Lung microvascular endothelial cell (primary cell): ENCODE measurements at regions not wholly inside any gene's neighbourhood (a gene's known extent, or its start where the extent isn't known, plus 50 kb on each side); places are given as distances from the start of the nearest gene placed in this dataset.

Source experiments
- DNase-seq, 2 donors: peaks; one replicate each; pipeline versions ENCODE4 v3.0.0 to v3.0.0-alpha.2; 2010; ENCODE audit warnings: low read depth in 2 of 2

DNA sequence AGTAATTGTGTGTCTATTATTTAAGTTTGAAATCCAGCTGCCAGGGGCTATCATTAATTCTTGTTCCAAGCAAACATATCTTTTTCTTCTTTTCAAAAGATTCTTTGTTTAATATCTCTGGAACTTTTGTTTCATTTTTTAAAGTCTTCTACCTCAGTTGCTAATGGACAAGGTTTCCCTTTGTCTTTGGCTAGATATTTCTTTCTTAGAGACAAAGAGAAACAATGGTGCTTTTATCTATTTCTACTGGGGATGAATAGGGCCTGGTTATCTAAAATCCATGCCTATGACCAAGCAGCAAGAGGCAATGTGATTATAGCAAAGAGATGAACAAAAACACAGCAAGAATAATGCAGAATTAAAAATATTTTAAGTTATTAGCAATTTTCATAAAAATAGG, 661.3 kb upstream of the KLF12 start:
- DNase-seq = no peak

DNA sequence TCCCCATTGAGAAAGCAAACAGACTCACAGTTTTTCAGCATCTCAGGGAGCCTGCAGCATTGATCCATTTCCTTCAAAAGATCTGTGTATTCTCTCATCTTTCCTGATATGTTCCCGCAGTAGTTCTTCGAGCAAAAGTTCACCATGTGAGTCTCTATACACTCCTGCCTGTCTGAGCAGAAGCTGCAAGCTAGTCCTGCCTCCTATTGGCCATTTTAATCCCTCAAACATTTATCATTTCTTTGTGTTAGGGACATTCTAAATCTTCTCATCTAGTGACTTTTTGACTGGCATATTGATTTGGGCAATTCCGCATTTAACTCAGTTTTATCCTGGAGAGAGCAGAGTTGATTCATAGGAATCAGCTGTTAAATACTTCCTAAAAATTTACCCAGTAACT, 660.4 kb upstream of the KLF12 start:
- DNase-seq = no peak

DNA sequence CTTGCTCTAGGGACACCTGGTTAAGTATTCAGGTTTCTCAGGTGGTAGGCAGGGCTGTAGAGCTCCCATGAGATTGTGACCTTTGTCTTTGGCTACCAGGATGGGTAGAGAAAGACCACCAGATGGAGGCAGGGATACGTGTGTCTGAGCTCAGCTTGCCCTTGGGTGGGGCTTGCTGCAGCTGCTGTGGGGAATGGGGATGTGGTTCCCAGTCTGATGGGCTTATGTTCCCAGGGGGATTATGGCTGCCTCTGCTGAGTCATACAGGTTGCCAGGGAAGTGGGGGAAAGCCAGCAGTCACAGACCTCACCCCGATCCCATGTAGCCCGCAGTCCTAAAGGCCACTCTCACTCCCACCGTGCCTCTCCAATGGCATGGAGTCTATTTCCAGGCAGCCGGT, 659.9 kb upstream of the KLF12 start:
- no peak for DNase-seq

DNA sequence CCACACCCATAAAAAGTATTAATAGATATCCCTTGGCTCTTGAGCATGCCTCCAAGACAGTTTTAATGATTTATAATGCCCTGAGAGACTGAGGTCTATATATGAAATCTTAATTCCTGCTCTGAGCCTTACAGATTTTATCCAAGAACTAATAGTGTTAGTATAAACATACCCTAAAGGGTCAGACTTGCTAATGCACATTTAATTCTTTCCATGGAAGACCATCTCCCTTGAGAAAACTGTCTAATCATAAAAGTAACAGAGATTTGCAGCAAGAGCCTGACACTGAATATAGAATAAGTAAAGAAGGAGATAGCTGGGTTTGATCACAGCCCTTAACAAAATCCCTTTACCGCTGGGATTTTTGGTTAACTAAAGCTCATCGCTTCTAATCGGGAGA, 650.8 kb upstream of the KLF12 start:
- DNase-seq = no peak

DNA sequence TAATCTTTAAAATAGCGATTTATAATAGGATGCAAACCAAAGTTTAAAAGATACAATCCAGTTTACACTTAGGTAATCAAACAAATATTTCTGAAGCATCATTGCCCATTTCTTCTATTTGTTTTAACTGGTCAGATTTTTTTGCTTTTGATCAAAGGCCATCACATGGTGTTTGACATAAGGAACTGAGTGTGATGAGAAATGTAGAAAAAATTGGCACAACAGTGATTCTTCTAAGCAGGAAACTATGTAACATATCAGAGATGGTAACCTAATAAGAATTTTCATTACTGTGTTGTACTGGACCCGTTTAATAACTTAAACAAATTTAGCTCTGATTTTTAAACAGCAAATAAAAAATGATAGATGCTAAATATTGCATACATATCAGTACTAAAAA, 644.7 kb upstream of the KLF12 start:
- no peak for DNase-seq

DNA sequence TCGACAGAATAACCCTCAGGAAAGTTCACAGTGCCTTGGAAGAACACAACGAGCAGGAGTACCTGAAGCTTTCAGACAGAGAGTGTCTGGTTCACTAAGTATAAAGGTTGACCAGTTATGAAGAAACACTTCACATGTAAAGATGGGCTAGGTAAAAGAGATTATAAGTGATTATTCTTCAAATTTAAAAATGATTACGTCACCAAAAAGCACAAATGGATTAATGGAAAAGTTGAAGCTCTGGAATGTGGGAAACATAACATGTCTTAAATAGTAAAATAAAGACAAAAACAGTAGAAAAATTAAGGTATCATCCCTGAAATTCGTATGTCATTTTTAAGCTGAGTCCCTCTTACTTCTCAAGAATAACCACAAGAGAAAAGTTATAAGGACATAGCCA, 643.9 kb upstream of the KLF12 start:
- DNase-seq = no peak

DNA sequence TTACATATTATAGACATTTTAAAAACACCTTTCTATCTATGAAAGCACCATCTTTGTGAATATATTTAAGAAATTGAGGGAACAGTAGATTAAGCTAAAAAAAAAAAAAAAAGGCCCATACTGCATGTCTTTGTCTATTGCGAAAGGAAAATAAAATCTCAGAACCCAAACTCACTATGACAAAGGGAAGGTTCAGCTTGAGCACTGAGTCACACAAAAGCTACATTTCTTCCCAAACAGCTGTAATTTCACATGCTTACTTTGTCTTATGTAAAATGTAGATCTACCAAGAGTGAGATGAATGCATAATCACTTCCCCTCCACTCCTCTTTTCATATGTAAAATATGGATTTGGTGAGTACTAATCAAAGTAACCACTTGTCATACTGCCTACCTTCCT, 640.1 kb upstream of the KLF12 start:
- no peak for DNase-seq

DNA sequence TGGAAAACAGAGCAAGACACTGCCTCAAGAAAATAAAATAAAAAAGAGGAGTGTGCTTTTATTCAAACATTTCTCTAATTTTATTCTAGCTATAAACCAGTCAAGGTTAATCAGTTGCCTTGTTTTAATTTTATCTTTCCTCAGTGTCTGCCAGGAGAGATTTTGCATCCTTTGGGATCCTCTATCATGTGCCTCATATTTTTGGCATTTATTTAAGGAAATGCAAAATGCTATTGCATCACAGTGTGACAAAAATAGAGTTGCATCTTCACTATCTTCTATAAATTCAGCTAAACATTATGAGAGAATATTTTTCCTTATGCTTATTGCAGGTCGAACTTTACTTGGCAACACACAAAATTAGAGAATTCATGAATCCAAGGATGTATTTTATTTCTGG, 639.0 kb upstream of the KLF12 start:
- no peak for DNase-seq

DNA sequence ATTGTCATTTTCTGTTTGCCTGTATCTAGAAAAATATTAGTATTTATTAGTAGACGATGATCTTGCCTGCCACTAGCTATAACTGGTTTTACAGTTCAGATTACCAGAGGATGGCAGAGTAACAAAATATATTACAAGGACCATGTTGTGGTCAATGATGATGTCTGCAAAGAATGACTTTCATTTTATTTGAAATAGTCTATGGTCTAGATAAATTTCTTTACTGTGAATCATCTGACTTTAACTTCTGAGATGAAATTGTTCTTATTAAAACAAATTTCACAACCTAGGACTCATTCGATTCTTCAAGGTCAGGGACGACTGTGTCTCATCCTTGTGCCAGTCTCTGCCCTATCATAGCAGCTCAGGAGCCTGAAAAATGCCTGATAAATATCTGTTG, 637.8 kb upstream of the KLF12 start:
- no peak for DNase-seq

DNA sequence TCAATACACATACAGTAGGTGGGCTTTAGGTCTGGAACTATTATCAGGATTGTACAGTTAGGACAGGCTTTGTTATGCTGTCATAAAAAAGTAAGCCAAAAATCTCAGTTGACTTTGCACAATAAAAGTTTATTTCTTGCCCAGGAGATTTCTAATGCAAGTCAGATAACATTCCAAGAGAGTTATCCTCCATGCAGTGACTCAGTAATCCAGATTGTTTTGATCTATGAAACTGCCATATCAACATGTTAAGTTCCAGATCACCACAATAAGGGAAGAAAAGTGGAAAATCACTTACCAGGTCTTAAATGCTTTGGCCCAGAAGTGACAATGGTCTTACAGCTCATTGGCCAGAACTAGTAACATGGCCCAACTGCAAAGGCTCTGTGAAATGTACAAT, 636.2 kb upstream of the KLF12 start:
- peak in 1 of 2 donors; percentile 8 for DNase-seq

DNA sequence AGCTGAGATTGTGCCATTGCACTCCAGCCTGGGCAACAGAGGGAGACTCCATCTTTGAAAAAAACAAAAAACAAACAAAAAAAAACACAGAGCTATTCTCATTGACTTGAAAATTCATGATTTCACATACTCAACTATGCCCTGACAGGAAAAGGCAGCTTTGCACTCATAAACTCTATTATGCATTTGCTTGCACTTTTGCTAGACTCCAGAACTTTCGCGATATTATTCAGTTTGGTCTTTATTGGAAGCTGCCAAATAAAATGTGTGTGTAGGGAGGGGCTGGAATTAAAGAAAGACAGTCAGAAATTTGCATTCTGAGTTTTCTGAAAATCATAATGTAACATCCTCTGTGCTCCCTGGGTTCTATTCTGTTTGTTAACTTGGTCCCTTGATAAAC, 635.1 kb upstream of the KLF12 start:
- no peak for DNase-seq

DNA sequence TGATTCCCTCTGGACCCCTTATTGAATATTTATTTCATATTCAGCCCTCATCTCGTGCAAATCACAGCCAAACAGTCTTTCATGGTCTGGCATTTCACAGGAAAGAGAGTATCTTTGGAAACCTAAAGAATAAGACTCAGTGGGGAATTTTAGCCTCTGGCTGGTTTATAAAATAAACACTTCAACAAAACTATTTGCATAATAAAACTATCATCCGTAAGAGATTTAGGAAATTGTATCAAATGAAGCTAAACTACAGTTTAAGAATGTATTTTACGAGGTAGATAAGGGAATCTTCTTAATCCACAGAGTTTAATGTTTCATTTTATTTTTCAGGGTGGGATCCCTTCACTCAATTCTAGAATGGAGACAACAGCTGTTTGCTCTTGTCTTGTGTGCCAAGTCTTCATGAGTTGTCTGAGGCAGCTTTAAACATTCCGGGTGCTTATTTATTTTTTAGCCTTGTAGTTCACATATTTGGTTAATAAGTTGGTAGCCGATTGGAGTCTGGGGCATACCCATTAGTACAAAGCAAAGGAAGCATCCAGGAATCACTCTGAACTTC, 634.4 kb upstream of the KLF12 start:
- no peak for DNase-seq

DNA sequence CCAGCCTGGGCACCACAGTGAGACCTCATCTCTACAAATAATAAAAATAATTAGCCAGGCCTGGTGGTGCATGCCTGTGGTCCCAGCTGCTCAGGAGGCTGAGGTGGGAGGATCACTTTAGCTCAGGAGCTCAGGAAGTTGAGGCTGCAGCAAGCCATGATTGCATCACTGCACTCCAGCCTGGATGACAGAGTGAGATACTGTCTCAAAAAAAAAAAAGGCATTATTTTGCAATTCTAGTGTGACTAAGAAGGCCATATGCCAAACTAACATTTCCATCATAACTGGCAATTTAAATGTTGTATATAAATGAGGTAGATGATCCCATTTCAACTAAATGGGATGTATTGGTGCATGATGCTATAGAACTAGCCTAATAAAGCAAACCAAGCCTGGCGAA, 632.8 kb upstream of the KLF12 start:
- no peak for DNase-seq

DNA sequence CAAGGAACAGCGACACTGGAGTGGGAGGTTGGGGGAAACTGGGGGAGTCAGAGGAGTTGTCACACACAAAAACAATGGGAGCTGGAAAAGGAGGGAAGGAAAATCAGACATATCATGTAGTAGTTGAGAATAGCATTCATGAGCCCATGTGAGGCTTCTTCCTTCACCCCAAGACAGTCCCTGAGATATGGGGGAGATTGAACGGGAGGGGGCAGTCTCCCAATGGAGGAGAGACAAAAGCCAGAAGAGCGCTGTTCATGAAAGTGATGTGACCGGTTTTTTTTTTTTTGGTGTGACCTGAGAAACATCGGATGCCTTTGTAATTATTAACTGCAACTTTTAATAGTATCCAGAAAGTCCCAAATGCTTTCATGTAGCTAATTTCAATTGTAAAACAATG, 631.8 kb upstream of the KLF12 start:
- no peak for DNase-seq

DNA sequence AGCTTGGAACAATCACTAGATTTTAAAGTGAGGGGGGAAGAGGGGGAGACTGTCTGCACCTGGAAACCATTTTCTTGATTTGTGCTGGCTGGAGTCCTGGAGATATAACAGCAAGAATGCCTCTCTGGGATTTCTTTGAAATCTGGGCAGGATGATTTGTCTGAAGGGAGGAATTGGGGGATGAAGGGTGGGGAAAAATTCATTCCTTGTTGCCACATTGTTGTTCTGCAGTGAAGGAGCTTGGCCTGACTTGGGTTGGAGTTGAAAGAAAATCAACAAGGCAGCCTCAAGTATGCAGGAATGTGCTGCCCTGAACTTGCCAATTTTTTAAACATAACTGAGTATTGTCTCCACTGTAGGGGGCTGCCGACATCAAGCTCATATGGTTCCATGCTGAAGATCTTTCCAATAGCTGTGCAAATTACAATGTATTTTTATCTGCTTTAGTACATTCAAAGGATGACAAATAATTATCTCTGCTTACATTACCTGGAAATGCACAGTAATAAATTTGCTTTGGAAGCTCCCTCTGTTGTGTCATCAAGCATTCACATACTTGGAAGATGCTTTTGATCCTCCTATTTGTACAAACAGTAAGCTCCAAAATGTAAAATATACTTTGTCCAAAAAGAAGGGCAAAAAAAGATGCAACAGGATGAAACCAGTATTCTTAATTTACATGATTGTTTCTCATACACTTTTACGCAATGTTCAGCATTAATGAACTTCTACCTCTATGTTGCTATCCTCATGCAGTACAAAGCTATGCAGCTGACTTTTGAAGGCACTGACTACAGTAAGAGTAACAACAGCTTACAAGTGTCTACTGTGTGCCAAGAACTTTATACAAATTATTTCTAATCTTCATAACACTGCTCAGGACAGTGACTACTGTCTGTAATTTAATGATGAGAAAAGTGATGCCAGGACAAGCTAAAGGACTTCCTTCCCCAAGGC, 627.9 kb upstream of the KLF12 start:
- no peak for DNase-seq

DNA sequence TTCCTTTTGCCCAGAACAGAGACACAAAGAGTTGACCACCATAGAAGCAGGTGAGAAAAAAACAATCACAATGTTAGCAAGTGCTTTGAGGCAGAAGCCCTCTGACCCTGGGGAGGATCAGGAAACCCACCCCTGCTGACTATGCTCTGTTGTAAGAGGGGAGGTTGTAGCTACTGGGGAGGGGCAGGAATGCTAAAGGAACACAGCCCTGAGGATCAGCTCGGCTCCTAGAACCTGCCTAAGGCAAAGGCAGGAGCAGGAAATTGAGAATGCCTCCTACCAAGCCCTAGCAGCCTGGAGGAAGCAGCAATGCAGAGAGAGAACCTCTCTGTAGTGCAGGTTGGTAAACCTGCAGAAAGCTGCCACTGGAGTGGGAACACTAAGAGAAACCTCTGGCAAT, 624.0 kb upstream of the KLF12 start:
- no peak for DNase-seq

DNA sequence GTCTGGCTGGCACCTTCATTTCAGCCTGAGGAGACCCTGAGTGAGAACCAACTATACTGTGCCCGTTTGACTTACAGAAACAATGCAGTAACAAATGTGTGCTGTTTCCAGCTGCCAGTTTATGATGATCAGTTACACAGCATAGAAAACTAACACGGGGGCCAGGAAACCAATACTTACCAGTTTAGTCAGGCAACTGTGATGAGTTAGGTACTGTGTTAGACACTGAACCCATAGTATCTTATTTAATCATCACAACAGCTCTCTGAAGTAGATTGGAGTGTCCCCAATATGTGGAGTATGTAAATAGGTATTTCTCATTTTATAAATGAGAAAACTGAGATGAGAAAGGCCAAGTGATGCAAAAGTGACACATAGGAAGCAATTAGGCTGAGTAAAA, 620.9 kb upstream of the KLF12 start:
- no peak for DNase-seq

DNA sequence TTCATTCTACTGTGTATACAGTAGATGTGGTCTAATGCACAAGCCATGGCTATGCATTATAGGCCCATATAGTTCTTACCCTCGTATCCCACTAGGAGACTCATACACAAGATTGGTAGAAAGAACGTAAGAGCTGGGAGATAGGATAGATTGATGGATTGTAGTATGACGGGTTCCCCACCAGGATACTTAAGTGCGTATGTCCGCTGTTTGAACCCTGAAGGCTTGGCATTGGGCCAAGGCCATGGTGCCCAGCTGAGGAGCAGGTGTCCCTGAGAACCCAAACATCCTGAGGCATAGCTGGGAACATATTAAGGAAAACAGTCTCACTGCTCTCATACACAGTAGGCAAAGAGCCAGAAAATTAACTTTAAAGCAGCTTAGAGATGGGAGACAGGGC, 617.5 kb upstream of the KLF12 start:
- DNase-seq = peak in 1 of 2 donors; percentile 10

DNA sequence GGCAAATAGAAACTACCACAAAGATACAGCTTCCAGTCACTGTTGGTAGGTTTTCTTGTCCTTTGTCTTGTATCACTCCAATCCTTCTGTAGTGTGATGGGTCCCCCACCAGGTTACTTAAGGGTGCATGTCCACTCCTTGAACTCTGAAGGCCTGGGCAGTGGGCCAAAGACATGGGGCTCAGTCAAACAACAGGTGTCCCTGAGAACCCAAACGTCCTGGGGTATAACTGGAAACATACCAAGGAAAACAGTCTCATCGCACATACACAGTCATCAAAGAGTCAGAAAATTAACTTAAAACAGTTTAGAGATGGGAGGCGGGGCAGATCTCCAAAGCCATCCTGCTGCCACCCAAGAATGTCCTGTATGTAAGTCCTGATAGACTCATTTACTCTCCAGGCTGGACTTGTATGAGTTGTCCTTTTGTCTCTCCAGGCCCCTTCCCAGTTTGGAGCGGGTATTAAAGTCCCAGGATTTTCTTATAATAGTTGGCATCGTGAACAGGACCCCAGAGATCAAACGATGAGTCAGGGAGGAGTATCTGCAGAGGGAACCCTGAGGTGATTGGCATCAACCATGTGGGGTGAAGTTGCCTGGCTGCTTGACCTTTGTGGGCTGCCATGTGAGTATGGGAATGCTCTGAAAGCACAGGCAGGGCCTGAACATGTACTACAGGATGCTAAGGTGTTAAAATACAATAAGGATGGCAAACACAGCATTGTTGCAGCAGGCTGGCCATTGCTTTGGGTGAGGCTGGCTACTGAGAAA, 613.2 kb upstream of the KLF12 start:
- DNase-seq = no peak

DNA sequence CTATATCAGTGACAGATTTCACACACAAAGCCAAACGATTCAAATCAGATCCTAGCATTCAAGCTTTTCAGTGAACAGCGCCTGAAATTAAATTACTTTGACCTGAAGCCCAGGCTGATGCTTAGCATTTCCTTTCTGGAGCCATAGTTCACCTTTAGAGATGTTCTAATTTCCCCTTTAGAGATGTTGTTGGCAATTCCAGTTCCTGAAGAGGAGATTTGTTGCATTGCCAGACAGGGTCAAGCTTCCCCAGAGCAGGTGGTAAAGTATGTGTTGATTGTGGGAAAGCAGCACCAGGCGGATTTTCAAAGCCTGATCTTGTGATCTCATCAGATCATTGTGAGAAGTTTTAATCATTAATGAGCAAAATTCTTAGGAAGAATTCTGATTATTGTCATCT, 609.8 kb upstream of the KLF12 start:
- no peak for DNase-seq

DNA sequence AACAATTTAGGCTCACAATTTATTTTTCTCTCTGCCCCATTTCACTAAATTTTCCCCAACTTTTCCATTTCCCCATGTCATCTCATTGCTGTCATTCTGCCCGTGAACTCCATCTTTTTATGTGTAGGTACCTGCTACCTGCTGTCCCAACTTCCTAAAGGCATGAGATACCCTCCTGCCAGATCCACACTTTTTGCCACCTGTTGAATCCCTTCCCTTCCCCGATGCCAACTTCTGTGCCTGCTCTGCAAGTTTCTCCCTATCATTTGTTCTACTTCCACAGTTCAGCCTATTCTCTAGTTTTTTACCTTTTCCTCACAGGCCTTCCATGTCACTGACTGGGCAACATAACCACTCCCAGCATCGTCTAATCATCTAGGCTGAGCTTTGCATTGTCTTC, 607.5 kb upstream of the KLF12 start:
- no peak for DNase-seq

DNA sequence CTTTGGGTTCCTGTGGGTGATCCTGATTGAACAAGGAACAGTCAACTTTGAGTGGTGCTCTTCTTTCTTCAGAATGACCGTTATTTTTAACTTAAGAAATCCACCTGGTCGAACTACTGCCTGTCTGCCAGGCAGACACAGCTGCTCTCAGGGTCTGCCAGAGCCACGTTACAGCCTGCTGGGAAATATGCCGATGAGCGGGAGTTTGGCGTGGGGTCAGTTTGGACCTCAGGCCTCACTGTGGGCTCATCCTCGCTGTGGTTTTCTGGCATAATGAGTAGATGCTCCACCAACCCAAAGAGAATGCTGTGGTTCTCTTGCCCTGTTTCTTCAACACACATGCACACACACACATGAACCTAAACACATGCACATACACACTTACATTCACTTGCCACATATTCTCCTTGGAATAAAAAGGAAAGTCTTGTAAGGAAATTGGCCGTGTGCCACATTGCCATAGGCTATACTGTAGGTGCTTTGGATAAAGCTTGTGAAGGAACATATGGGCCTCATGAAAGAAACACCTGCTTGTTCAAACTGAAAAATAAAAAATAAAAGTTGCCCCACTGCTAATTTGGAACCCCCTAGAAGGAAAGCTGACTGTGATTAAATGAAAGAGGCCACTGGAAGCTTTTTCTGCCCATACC, 598.7 kb upstream of the KLF12 start:
- DNase-seq = no peak
